ENCODE measurements at regions not wholly inside any gene's neighbourhood (a gene's known extent, or its start where the extent isn't known, plus 50 kb on each side); places are given as distances from the start of the nearest gene placed in this dataset.

- Histone ChIP-seq H3K27me3 (ENCODE audit: insufficient read depth, low read depth, severe bottlenecking) (no peaks in the 10 kb centered on the region), H3K9me3 (ENCODE audit: severe bottlenecking) (no peaks in the 10 kb centered on the region), H3K27ac (no peak overlapping the region), H3K36me3 (no peaks in the 10 kb centered on the region), H3K4me3 (ENCODE audit: low read depth, low read length) (no peak overlapping the region)
- no peak for TF ChIP-seq CTCF (IDR thresholded peaks at IDR 0.05; ENCODE audit: low read depth, low read length)
- no peak for DNase-seq
These were observed 138.1 kb upstream of the POM121L12 start for GRCh38 chr7:52897288-52897687.

DNA sequence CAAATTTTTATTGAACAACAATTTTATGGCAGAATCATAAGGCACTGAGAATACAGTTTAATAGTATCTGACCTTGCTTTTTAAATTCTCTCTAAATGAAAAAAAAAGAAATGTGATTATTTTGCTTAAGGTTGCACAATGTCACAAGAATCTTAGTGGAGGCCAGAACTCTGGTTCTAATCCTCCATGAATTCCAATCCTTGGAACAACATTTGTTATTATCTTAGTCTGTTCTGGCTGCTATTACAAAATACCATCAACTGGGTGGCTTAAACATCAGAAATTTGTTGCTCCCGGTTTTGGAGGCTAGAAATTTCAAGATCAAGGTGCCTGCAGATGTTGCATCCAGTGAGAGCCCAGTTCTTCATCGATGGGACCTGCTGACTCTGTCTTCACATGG is 158.2 kb upstream of the POM121L12 start:
- no peaks in the 10 kb centered on the region for H3K36me3 ChIP-seq
- DNase-seq: no peak
- no peak overlapping the region for H3K4me3 ChIP-seq (ENCODE audit: low read depth, low read length)
- H3K27ac ChIP-seq: no peak overlapping the region
- TF ChIP-seq CTCF (IDR thresholded peaks at IDR 0.05; ENCODE audit: low read depth, low read length): no peak
- H3K27me3 ChIP-seq (ENCODE audit: insufficient read depth, low read depth, severe bottlenecking): no peaks in the 10 kb centered on the region
- H3K9me3 ChIP-seq (ENCODE audit: severe bottlenecking): no peaks in the 10 kb centered on the region

DNA sequence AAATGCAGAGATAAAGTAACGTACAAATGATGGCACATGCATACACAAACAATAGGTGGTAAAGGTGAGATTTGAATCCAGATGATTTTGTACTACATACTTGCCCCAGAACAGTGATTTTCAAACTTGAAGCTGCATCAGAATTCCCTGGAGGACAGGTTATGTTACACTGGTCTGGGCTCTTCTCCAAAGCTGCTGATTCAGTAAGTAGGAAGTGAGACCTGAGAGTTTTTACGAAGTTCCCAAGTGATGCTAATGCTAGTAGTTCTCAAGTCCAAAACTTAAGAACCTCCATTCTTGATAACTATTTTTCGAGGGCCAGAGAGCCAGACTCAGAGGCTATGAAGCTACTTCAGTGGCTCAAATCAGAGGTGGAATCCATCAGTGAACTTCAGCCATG is 159.0 kb upstream of the POM121L12 start:
- Histone ChIP-seq H3K27ac (no peak overlapping the region), H3K27me3 (ENCODE audit: insufficient read depth, low read depth, severe bottlenecking) (no peaks in the 10 kb centered on the region), H3K4me3 (ENCODE audit: low read depth, low read length) (no peak overlapping the region), H3K9me3 (ENCODE audit: severe bottlenecking) (no peaks in the 10 kb centered on the region), H3K36me3 (no peaks in the 10 kb centered on the region)
- no peak for DNase-seq
- no peak for TF ChIP-seq CTCF (IDR thresholded peaks at IDR 0.05; ENCODE audit: low read depth, low read length)

DNA sequence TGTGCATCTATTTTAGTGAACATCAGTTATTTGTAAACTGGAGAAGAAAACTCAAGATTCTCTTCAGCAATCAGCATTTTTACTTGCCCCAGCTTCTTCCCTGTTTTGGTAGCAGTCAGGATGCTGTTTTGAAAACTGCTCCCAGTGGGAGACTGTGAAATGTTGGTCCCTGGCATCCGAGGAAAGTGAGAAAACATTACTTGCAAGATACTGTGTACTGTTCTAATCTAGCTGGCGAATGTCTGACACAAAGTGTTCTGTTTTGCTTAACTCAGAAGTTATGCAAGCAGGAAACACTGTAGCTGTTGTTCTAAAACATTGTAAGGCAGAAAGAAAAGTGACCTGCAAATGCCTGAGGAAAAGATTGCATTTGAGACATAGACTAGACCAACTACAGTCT is 171.8 kb upstream of the POM121L12 start:
- Histone ChIP-seq H3K36me3 (no peaks in the 10 kb centered on the region), H3K27me3 (ENCODE audit: insufficient read depth, low read depth, severe bottlenecking) (no peaks in the 10 kb centered on the region), H3K4me3 (ENCODE audit: low read depth, low read length) (no peak overlapping the region), H3K27ac (no peak overlapping the region), H3K9me3 (ENCODE audit: severe bottlenecking) (no peaks in the 10 kb centered on the region)
- no peak for TF ChIP-seq CTCF (IDR thresholded peaks at IDR 0.05; ENCODE audit: low read depth, low read length)
- no peak for DNase-seq

DNA sequence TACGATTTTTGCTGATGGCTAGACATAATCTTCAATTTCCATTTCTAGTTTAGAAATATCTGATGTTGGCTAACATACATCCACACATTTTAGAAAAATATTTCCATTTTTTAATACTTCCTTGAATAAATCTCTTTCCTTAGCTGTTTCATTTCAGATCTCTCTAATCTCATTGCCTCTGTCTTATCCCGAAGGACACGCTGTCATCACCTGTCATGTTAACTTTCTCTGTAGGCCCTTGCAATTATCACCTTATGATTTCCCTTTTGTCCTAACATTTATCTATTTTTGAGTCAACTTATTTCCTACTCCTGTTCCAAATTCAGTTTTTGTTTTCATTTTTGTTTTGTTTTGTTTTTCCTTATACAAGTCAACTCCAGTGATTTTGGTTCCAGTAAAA is 173.1 kb upstream of the POM121L12 start:
- no peak for DNase-seq
- no peak overlapping the region for H3K4me3 ChIP-seq (ENCODE audit: low read depth, low read length)
- H3K36me3 ChIP-seq: no peaks in the 10 kb centered on the region
- H3K27me3 ChIP-seq (ENCODE audit: insufficient read depth, low read depth, severe bottlenecking): no peaks in the 10 kb centered on the region
- H3K9me3 ChIP-seq (ENCODE audit: severe bottlenecking): no peaks in the 10 kb centered on the region
- no peak for TF ChIP-seq CTCF (IDR thresholded peaks at IDR 0.05; ENCODE audit: low read depth, low read length)
- no peak overlapping the region for H3K27ac ChIP-seq

GRCh38 chr7:52857367-52857766 is 178.1 kb upstream of the POM121L12 start:
- Histone ChIP-seq H3K4me3 (ENCODE audit: low read depth, low read length) (no peak overlapping the region), H3K27me3 (ENCODE audit: insufficient read depth, low read depth, severe bottlenecking) (no peaks in the 10 kb centered on the region), H3K27ac (no peak overlapping the region), H3K9me3 (ENCODE audit: severe bottlenecking) (no peaks in the 10 kb centered on the region), H3K36me3 (no peaks in the 10 kb centered on the region)
- DNase-seq: no peak
- TF ChIP-seq CTCF (IDR thresholded peaks at IDR 0.05; ENCODE audit: low read depth, low read length): no peak

All from WERI-Rb-1 (cell line).